Stimulated activated CD4-positive, alpha-beta T cell treated with anti-CD3 and anti-CD28 coated beads, Interleukin-4, amount 100 ng/mL, for 48 hours (primary cell): ENCODE measurements at regions not wholly inside any gene's neighbourhood (a gene's known extent, or its start where the extent isn't known, plus 50 kb on each side); places are given as distances from the start of the nearest gene placed in this dataset.

ENCODE experiments used
- DNase-seq, 2 donors: peaks; one replicate each; pipeline ENCODE4 v3.0.0-alpha.2; 2020; ENCODE audit warnings: low read depth in 2 of 2

DNA sequence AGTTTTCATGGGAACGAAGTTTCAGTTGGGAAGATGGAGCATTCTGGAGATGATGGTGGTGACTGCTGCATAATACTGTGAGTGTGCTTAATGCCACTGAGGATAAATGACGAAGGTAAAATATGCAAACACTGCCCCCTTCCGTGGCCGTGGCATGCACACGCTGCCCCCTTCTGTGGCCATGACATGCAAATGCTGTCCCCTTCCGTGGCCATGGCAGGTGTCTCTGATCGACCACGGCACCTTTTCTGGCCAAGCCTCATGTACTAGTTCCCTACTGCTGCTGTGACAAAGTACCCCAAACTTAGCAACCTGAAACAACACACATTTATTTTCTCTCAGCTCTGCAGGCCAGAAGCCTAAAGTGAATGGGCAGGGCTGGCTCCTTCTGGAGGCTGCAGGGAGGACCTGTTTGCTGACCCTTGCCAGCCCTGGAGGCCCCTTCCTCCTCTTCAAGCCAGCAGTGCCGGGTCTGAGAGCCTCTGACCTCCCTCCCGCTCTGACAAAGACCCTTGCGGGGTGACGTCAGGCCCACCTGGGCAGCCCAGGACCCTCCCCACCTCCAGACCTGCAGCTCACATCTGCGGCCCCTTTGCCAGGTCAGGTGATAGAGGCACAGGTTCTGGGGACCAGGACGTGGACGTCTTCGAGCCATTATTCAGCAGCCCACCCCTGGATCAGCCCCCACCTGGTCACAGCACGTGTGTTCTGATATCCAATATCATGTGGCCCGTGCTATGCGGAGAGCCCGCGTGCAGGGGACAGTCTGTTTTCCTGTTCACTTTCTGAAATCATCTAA is 82.0 kb downstream of the MICALL2 start:
- DNase-seq = no peak

- DNase-seq = no peak
Observed at GRCh38 chr7:1378610-1379601, 80.4 kb downstream of the MICALL2 start.

GRCh38 chr7:1380231-1380815 is 78.9 kb downstream of the MICALL2 start:
- DNase-seq = no peak

DNA sequence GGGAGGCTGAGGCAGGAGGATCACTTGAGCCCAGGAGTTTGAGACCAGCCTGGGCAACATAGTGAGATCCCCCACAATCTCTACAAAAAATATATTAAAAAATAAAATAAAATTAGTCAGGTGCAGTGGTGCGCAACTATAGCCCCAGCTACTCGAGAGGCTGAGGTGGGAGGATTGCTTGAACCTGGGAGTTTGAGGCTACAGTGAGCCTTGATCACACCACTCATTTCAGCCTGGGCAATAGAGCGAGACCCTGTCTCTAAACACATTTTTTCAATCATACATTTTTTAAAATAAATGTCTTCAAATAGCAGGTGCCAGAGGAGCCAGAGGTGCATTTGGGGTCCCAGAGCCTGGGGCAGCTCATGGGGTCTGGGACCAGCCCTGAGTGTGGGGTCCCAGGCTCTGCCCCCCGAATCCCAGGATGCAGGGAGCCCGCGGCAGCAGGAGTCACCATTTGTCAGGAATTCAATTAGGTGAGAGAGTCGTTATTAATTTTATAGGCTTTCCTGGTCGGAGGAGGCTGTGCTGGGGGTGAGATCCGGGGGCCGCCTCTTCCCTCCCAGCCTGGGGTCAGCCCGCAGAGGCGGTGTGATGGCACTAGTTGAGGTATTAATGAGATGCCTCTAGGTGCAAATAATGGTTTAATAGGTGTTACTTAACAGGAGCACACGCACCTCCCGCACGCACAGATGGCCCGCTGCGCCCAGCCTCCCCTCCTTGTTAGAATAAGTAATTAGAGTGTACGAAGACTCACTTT is 78.3 kb downstream of the MICALL2 start:
- DNase-seq = no peak

- DNase-seq = no peak
Observed at GRCh38 chr7:1382553-1383397, 76.5 kb downstream of the MICALL2 start.

DNA sequence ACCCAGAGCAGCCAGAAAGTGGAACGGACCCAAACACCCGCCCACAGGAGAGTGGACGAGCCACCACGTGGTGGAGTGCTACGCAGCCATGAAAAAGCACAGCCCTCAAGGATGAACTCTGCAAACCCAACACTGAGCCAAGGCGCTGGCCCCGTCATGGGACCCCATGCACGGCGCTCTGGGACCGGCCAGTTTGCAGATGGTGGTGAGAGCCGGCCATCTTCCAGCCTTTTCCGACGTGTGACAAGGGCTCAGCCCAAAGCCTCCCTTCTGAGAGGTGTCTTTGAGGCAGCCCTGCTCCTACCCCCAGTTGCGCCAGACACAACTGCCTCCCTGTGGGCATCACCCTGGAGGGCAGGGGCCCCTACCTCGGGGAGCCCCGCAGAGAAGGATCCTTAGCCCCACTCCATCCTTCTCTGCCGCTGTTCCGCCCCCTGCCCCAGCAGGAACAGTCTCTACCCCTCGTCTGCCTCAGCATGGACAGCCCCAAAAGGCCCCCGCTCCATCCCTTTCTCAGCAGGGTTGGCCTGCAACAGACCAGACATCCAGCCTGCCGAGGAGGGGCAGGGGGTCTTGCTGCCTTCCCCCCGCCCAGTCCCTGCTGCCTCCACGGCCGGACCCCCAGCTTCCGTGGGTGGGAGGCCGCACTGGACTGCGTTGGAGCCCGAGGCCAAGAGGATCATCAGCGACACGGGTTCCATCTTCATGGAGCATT is 75.7 kb downstream of the MICALL2 start:
- no peak for DNase-seq

DNA sequence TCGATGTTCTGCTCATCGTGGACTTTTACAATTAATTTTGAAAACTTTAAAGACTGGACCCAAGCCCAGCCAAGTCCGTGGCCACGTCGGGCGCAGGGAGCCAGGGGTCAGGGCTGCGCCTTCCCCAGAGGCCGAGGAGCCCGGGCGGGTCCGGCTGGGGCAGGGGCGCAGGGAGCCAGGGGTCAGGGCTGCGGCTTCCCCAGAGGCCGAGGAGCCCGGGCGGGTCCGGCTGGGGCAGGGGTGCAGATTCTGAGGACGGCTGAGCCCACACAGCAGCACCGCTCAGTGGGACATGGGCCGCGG is 75.2 kb downstream of the MICALL2 start:
- DNase-seq = no peak
